ENCODE measurements at regions not wholly inside any gene's neighbourhood (a gene's known extent, or its start where the extent isn't known, plus 50 kb on each side); places are given as distances from the start of the nearest gene placed in this dataset.

- TF ChIP-seq CTCF (IDR thresholded peaks at IDR 0.05) (no peak), TCF7L2 (IDR thresholded peaks at IDR 0.05; ENCODE audit: low read depth, low read length) (no peak), REST (IDR thresholded peaks at IDR 0.05; ENCODE audit: insufficient read depth in 1 of 2, low read depth in 2 of 2, low read length in 1 of 2) (no peak), POLR2AphosphoS5 (IDR thresholded peaks at IDR 0.05; ENCODE audit: low read depth, low read length) (no peak)
These were observed 246.5 kb downstream of the SYK start for GRCh38 chr9:91047993-91048607.
